Sigmoid colon (tissue), 4 donors: ENCODE measurements at regions not wholly inside any gene's neighbourhood (a gene's known extent, or its start where the extent isn't known, plus 50 kb on each side); places are given as distances from the start of the nearest gene placed in this dataset.

Experiments used
- EP300 ChIP-seq, 4 donors: sonication (generic); formaldehyde crosslinking; IDR thresholded peaks; one replicate each; pipeline ENCODE4 v1.6.1; 2017; ENCODE audit warnings: antibody characterized with exemption in 4 of 4
- POLR2A ChIP-seq, 2 donors: fragments of 450-650 bp; IDR thresholded peaks; one replicate each; pipeline ENCODE4 v1.6.1; 2016; ENCODE audit warnings: antibody characterized with exemption in 2 of 2, mild to moderate bottlenecking in 2 of 2, moderate library complexity in 2 of 2
- POLR2AphosphoS5 ChIP-seq, 4 donors: sonication (generic); formaldehyde crosslinking; IDR thresholded peaks; one replicate each; pipeline ENCODE4 v1.6.1; 2017; ENCODE audit warnings: antibody characterized with exemption in 4 of 4
- TF ChIP-seq, protein P1 (sequence below), 4 experiments: fragments of 450-650 bp in 3 of 4; fragments of 200-600 bp in 1 of 4; IDR thresholded peaks; one replicate each; pipeline ENCODE4 v1.5.1; 2016 to 2019; ENCODE audit warnings: antibody characterized with exemption in 4 of 4, mild to moderate bottlenecking in 3 of 4, moderate library complexity in 2 of 4

DNA sequence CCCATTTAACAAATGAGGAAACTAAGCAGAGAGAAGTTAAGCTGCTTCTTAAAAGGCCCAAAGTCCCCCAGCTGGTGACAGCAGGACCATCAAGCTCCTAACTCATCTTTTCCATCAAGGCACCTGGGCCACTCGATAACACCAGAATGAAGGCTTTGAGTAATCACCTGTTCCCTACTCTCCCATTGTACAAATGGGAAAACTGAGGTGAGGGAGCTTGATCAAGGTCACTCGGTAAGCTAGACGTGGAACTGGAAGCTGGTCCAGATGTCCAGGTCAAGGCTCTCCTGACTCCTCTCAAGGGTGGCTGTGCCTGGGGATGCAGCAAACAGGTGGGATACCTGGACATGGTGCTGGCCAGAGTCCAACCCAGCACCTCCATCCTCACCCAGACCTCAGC lies 90.6 kb upstream of the SHB start:
- TF ChIP-seq, protein P1, sequence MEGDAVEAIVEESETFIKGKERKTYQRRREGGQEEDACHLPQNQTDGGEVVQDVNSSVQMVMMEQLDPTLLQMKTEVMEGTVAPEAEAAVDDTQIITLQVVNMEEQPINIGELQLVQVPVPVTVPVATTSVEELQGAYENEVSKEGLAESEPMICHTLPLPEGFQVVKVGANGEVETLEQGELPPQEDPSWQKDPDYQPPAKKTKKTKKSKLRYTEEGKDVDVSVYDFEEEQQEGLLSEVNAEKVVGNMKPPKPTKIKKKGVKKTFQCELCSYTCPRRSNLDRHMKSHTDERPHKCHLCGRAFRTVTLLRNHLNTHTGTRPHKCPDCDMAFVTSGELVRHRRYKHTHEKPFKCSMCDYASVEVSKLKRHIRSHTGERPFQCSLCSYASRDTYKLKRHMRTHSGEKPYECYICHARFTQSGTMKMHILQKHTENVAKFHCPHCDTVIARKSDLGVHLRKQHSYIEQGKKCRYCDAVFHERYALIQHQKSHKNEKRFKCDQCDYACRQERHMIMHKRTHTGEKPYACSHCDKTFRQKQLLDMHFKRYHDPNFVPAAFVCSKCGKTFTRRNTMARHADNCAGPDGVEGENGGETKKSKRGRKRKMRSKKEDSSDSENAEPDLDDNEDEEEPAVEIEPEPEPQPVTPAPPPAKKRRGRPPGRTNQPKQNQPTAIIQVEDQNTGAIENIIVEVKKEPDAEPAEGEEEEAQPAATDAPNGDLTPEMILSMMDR (IDR thresholded peaks at IDR 0.05): no peak
- TF ChIP-seq POLR2A (IDR thresholded peaks at IDR 0.05): no peak
- no peak for TF ChIP-seq POLR2AphosphoS5 (IDR thresholded peaks at IDR 0.05)
- no peak for TF ChIP-seq EP300 (IDR thresholded peaks at IDR 0.05)
